LoVo (cell line): ENCODE measurements at regions not wholly inside any gene's neighbourhood (a gene's known extent, or its start where the extent isn't known, plus 50 kb on each side); places are given as distances from the start of the nearest gene placed in this dataset.

Experiments
- DNase-seq: peaks from one replicate; pipeline ENCODE4 v3.0.0-alpha.2; 2016; ENCODE audit warnings: low spot score

GRCh38 chr2:128380061-128380889 lies 61.6 kb upstream of the HS6ST1 start:
- DNase-seq: no peak

- DNase-seq: no peak
Observed at GRCh38 chr2:128380961-128381938, 62.6 kb upstream of the HS6ST1 start.

GRCh38 chr2:128384446-128384845 lies 65.8 kb upstream of the HS6ST1 start:
- no peak for DNase-seq

- DNase-seq: no peak
Observed at GRCh38 chr2:128384956-128385355, 66.3 kb upstream of the HS6ST1 start.

GRCh38 chr2:128385365-128385764 lies 66.7 kb upstream of the HS6ST1 start:
- no peak for DNase-seq

- DNase-seq: no peak
Observed at GRCh38 chr2:128386066-128386465, 67.4 kb upstream of the HS6ST1 start.

- DNase-seq: no peak
Observed at GRCh38 chr2:128388499-128388941, 69.9 kb upstream of the HS6ST1 start.

- DNase-seq: no peak
Observed at GRCh38 chr2:128389388-128390086, 70.9 kb upstream of the HS6ST1 start.

GRCh38 chr2:128390256-128390990 lies 71.8 kb upstream of the HS6ST1 start:
- DNase-seq: no peak

- DNase-seq: no peak
Observed at GRCh38 chr2:128390991-128391630, 72.4 kb upstream of the HS6ST1 start.

GRCh38 chr2:128391679-128392078 lies 73.0 kb upstream of the HS6ST1 start:
- DNase-seq: no peak

- no peak for DNase-seq
Observed at GRCh38 chr2:128392207-128392606, 73.5 kb upstream of the HS6ST1 start.

- no peak for DNase-seq
Observed at GRCh38 chr2:128394007-128394730, 75.5 kb upstream of the HS6ST1 start.

- DNase-seq: no peak
Observed at GRCh38 chr2:128395196-128395595, 76.5 kb upstream of the HS6ST1 start.

GRCh38 chr2:128395640-128396499 lies 77.2 kb upstream of the HS6ST1 start:
- no peak for DNase-seq

- DNase-seq: no peak
Observed at GRCh38 chr2:128396500-128396891, 77.8 kb upstream of the HS6ST1 start.

- DNase-seq: no peak
Observed at GRCh38 chr2:128396946-128397345, 78.3 kb upstream of the HS6ST1 start.

- DNase-seq: no peak
Observed at GRCh38 chr2:128399256-128399655, 80.6 kb upstream of the HS6ST1 start.

GRCh38 chr2:128399690-128400291 lies 81.1 kb upstream of the HS6ST1 start:
- DNase-seq: no peak
